B cell (primary cell): ENCODE measurements at regions not wholly inside any gene's neighbourhood (a gene's known extent, or its start where the extent isn't known, plus 50 kb on each side); places are given as distances from the start of the nearest gene placed in this dataset.

Experiments used
- CTCF ChIP-seq: fragments of 200-600 bp; IDR thresholded peaks from one replicate; pipeline ENCODE4 v1.8.0; 2022; ENCODE audit warnings: antibody characterized with exemption, mild to moderate bottlenecking
- EZH2 ChIP-seq: IDR thresholded peaks from 2 replicates; pipeline ENCODE4 v1.6.1; 2012; ENCODE audit warnings: borderline replicate concordance, low read depth, mild to moderate bottlenecking, moderate library complexity, low read length; ENCODE audit not compliant: insufficient read depth, poor library complexity, severe bottlenecking

DNA sequence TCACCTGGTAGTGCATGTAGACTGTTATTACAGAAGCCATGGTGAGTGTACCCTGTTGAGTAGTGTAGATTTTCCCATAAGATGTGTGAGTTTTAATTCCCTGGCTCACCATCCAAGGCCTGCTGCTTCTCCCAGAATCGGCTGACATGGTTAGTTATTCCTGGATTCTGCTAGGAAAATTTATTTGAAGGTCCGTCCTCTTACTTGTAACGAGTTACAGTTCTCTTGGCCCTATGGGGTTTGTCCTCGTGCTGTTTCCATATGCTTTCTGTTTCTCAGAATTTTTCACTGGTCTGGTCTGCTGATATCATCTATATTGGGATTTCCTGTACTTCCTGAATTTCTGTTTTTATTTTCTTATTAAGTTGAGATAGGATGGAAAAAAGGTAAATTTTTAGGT, 423.3 kb upstream of the RGS6 start:
- TF ChIP-seq CTCF (no peak), EZH2 (no peak)
